Kasumi-1 (cell line): ENCODE measurements at regions not wholly inside any gene's neighbourhood (a gene's known extent, or its start where the extent isn't known, plus 50 kb on each side); places are given as distances from the start of the nearest gene placed in this dataset.
A peak's percentile ranks its signal among the peaks of the same experiment; 100 is the strongest.

Experiments used
- DNase-seq, 2 experiments: peaks; one replicate each; lab custom pipeline; 2025; lab: John Stamatoyannopoulos, UW

- DNase-seq = no peak
Observed at GRCh38 chr3:118554148-118554838, 480.4 kb downstream of the IGSF11 start.

GRCh38 chr3:118556983-118557382 lies 477.7 kb downstream of the IGSF11 start:
- DNase-seq = no peak

DNA sequence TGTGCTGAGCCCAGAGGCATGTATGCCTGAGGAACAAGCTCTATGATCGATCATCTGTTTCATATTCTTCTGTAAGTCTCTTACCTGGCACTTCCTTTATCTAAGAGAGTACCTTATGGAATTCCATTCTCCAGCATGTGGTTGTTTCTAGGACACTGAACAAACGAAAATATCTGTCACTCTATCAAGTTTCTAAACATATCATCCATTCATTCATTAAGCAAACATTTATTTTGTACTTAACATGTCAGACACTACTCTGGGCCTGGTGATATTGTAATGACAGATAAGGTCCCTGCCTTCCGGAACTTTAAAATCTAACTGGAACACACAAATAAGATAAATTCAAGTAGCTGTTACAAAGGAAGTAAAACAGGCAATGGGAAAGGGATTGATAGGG lies 477.1 kb downstream of the IGSF11 start:
- no peak for DNase-seq

DNA sequence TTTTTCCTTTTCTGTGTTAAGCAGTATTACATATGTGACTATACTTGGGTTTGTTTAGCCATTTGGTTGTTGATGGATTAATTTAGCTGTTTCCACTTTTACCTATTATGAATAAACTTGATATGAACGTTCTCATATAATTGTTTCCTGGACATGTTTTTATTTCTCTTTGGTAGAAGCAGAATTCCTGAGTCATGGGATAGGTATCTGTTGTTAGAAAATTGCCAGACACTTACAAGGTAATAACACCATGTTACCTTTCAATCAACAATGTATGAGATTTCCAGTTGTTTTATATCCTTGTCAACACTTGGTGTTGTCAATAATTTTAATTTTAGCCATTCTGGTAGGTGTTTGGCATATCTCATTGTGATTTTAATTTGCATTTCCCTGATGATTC lies 475.4 kb downstream of the IGSF11 start:
- DNase-seq = no peak

- DNase-seq = no peak
Observed at GRCh38 chr3:118564800-118565199, 469.8 kb downstream of the IGSF11 start.

DNA sequence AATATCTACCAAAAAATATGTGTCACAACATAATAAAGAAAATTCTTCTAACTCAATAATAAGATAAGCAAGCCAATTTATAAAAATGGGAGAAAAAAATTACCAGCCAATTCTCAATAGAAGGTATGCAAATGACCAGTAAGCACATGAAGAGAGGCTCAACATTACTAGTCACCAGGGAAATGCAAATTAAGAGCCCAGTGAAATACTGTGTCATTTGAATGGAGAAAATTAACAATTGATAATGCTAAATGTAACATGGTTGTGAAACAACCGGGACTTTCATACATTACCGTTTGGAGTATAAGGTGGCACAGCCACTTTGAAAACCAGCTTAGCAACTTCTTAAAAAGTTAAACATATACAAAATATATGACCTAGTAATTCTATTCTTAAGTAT lies 460.7 kb downstream of the IGSF11 start:
- no peak for DNase-seq

- DNase-seq = no peak
Observed at GRCh38 chr3:118577055-118577777, 457.4 kb downstream of the IGSF11 start.

DNA sequence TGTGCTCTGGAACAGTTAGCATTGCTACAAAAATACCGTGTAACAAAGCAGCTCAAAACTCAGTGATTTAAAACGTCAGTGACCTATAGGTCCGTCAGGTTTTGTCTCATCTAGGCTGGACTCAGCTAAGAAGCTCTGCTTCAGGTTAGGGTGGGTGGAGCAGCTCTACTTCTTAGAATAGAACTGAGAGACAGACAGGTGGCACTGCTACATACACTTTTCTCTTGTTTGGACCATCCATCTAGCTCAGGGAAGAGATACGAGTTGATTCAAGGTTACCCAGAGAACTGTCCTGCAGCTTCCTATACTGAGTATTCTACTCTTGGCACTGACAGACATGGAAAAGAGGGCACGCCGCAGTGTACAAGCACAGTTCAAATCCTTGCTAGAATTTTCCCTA lies 456.1 kb downstream of the IGSF11 start:
- no peak for DNase-seq

- no peak for DNase-seq
Observed at GRCh38 chr3:118587037-118587741, 447.5 kb downstream of the IGSF11 start.

- DNase-seq = no peak
Observed at GRCh38 chr3:118587847-118588246, 446.8 kb downstream of the IGSF11 start.

DNA sequence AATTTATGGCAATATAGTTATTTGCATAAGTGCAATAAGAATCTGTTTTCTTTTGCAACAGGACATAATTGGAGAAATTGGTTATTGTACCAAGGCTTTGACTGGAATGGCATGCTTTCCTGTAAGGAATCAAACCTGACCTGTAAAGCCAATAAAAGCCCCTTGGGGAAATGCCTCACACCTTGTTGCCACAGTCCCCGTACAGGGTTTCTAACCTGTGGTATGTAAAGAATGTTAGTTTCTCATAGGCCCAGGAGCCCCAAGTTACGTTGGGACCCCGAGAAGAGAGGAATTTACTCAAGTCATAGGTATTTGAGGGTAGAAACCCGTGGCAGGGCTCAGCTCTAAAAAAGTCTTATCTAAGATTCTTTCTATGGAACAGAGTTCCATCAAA lies 441.4 kb downstream of the IGSF11 start:
- no peak for DNase-seq

DNA sequence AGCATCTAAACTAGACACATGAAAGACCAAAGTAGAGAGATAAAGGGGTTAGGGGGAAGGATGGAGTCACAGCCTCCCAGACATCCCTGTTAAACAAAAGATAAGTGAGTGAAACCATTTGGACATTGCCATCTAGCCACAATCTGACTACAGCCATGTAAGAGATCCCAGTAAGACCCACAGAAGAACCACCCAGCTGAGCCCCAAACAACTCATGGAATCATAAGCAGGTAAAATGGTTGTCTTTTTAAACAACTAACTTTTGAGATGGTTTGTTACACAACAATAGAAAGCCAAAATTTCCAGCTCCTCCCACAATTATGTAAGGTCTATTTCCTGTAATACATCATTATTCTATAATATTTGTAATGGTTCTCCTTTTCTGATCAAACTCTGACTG lies 437.5 kb downstream of the IGSF11 start:
- no peak for DNase-seq

GRCh38 chr3:118607915-118608820 lies 426.5 kb downstream of the IGSF11 start:
- no peak for DNase-seq

GRCh38 chr3:118618247-118619040 lies 416.2 kb downstream of the IGSF11 start:
- no peak for DNase-seq

GRCh38 chr3:118626453-118626852 lies 408.2 kb downstream of the IGSF11 start:
- DNase-seq = no peak

- DNase-seq = peak; percentile 80 to 81
Observed at GRCh38 chr3:118628704-118629341, 405.8 kb downstream of the IGSF11 start.

GRCh38 chr3:118629821-118630220 lies 404.8 kb downstream of the IGSF11 start:
- no peak for DNase-seq

GRCh38 chr3:118635711-118636110 lies 398.9 kb downstream of the IGSF11 start:
- DNase-seq = no peak

DNA sequence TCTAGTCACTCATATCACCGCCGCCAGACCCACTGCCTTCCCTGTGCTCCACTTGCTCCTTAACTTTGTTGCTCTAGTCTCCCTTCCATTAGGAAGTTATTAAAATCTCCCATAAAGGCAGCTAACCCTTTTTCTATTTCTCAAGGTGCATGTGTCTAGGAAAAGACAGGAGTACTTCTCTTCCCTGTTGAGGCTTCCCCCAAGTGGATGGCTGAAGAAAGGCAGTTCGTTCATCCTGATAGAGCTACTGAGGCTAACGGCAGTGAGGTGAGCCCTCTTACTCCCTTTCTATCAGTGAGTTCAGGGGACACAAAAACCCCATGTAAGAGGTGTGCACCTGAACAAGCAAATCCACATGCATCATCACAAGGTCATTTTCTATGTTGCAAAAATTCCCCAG lies 397.8 kb downstream of the IGSF11 start:
- DNase-seq = peak; percentile 8 to 14

DNA sequence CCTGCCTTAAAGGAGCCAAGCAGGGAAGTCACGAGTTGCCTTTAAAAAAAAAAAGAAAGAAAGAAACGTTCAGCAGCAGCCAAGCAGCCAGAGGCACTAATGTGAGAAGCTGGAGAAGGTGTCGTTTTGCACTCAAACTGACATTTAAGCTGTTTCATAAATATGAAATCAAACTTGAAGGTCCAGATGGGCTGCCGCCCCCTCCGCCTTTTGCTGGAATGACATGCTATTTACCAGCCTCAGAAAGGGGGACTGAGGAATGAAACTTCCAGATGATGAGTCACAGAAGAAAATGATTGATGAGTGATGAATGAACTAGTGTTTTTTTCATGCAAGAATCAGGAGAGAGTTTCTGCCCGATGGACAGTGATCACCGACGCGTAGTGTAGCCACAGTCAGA lies 396.8 kb downstream of the IGSF11 start:
- no peak for DNase-seq

DNA sequence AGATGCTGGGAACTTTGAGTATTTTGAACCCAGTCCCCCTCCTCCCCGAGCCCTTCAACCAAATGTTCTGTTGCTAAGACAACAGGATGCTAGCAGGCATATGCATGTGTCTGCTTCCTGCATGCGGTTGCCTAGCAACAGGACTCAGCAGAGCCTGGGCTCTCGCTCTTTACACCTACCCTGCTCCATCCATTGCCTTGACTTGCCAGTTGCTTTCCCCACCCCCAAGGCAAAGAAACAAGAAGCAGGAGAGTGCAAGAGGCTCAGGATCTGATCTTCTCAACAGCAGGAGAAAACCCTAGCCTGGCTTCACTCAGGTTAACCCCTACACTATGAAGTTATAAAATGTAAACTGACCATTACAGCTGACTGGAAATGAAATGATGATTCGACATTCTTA lies 393.0 kb downstream of the IGSF11 start:
- no peak for DNase-seq
